GM20431 (cell line): ENCODE measurements at regions not wholly inside any gene's neighbourhood (a gene's known extent, or its start where the extent isn't known, plus 50 kb on each side); places are given as distances from the start of the nearest gene placed in this dataset.

Experiments
- in situ Hi-C: fragments of 300-500 bp; cut with MseI, MboI; formaldehyde crosslinking; loops from one replicate; pipeline ENCODE4 v1.15.0; 2020; ENCODE audit warnings: low sequenced_read_pairs; ENCODE audit not compliant: unreplicated experiment

DNA sequence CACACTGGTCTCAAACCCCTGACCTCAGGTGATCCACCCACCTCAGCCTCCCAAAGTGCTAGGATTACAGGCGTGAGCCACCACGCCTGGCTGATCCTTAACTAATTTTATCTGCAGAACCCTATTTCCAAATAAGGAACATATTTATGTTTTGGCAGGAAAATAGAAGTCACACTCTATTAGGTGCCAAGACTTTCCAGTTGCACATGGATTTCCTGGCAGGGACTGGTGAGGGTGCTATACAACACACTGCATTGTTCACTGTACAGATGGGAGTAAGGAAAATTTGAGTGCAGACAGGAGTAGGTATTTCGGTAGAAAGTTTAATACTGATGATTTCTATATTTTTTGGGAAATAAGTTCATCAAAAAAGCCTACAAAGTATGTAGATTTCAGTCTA, 605.3 kb upstream of the B3GALT2 start:
- in situ Hi-C loops = no loop called here

DNA sequence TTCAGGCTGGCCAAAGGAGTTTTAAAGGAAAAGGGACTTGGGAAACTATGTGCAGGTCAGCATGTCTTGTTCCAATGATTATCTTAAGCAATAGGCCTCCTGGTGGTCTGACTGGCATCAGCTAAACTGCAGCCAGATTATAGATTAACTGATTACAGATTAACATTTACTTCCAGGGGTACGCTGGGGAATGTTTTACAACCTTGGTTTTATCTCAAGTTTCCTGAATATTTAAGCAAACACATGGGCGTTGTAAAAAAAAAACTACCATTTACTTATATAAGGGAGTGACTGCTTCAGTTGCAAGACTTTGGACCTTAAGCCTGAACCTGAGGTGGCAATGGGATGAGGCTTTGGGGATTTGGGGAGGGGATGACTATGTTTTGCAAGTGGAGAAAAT, 600.6 kb upstream of the B3GALT2 start:
- in situ Hi-C loops = no loop called here

DNA sequence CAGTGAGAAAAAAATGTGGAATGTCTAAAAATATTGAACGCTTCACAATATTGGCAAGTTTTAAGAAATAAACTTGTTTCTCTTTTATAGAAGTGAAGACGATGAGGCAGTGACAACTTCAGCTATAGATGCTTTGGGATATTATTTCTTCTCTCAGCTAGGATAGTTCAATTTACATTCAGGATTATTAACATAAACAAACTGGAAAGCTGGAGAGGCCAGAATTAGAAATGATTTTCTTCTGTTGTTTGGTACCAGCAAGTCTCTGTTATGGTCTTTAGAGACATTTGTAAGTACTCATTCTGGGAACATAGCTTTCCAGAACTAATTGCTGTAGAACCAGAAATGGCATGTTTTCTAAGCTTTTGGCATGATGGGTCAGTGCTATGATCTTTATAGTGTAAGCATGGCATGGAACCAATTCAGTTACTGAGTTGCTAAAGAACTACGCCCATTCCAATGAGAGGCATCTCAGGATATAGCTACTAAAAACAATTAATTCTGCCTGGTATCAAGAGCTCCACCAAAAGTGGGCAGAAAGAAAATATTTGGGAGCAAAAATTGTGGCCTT, 599.5 kb upstream of the B3GALT2 start:
- in situ Hi-C loops = no loop called here

DNA sequence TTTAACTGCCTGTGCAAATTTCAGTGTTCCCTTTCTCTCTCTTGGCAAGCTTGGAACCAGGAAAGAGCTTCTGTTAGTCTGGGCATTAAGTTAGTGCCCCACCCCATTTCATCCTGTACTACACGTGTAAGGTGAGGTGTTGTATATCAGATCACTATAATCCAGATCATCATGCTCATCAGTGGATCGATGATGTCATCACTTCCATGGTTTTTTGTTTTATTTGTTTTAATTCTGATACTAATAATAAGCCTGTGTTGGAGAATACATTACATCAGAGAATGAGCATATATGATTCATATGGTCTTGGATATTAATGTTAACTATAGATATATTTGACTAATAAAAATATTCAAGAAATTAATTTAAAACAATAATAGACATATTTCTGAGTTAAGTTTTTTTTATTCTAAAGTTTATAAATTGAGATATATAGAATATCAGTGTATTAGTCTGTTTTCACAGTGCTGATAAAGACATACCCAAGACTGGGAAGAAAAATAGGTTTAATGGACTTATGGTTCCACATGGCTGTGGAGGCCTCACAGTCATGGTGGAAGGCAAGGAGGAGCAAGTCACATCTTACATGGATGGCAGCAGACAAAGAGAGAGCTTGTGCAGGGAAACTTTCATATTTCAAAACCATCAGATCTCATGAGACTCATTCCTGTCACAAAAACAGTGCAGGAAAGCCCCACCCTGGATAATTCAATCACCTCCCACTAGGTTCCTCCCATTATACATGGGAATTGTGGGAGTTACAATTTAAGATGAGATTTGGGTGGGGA, 588.3 kb upstream of the B3GALT2 start:
- in situ Hi-C loops = no loop called here

DNA sequence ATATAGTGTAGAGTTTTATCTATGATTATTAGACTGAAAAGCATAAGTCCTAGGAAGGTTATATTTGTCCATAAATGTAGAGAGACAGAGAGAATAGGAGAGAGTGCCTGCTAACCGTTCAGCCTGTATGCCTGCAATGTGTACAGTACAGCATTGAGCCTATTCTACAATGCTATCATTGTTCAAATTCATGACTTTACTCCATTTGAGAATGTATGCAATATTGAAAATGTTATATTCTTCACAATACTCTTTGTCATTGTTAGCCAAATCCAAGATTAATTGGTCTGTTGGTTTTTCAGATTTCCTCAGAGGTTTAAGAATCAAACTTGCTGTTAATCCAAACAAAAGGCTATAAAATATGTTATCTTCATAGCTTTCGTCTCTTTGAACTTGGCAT, 585.2 kb upstream of the B3GALT2 start:
- in situ Hi-C loops = no loop called here

DNA sequence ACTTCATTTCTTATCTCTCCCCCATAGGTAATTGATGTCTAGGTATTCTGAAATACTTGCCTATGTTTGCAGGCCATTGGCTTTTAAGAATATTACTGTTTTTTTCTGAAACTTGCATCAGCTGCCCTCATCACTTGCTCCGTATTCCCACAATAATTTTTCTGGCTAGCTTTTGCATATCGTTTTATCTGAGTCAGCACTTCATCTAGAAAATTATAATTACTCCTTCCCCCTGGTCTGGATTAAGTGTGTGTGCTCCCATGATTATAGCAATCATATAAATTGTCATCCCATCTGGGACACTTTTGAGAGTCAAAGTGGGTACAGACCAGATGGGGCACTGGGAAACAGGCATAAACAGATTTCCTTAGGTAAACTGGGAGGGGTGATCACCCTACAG, 583.2 kb upstream of the B3GALT2 start:
- in situ Hi-C loops = no loop called here

GRCh38 chr1:193767886-193768285, 581.5 kb upstream of the B3GALT2 start:
- in situ Hi-C loops = no loop called here

DNA sequence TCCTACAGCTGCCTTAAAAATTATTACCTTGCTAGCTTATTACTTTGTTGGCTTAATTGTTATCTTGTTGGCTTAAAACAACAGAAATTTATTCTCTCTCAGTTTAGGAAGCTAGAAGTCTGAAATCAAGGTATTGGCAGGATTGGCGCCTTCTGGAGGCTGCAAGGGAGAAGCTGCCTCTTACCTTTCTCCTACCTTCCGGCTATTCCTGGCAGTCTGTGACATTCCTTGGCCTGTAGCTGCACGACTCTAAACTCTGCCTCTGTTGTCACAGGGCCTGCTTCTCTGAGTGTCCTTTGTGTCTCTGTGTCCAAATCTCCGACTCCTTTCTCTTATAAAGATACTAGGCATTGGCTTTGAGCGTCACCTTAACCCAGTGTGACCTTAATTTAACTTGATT, 579.9 kb upstream of the B3GALT2 start:
- in situ Hi-C loops = no loop called here

GRCh38 chr1:193763266-193763665, 576.9 kb upstream of the B3GALT2 start:
- in situ Hi-C loops = no loop called here

DNA sequence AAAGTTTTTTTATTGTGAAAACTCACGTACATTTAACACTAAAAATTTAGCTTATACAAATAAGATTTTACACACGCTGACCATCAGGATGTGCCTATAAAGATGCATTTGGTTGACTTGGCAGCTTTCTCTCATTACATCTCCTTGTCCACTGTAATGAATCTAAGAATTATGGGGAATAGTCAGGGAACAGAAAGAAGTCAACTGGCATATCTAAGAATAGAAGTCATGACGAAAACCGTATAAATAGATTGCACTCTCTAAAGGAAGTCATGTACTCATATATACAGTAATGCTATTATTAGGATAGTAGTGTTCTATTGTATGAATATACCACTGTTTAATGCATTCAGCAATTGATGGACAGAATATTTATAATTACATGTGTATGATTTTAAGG, 575.8 kb upstream of the B3GALT2 start:
- in situ Hi-C loops = no loop called here

- in situ Hi-C loops = no loop called here
These were observed 569.0 kb upstream of the B3GALT2 start for GRCh38 chr1:193755441-193755840.

DNA sequence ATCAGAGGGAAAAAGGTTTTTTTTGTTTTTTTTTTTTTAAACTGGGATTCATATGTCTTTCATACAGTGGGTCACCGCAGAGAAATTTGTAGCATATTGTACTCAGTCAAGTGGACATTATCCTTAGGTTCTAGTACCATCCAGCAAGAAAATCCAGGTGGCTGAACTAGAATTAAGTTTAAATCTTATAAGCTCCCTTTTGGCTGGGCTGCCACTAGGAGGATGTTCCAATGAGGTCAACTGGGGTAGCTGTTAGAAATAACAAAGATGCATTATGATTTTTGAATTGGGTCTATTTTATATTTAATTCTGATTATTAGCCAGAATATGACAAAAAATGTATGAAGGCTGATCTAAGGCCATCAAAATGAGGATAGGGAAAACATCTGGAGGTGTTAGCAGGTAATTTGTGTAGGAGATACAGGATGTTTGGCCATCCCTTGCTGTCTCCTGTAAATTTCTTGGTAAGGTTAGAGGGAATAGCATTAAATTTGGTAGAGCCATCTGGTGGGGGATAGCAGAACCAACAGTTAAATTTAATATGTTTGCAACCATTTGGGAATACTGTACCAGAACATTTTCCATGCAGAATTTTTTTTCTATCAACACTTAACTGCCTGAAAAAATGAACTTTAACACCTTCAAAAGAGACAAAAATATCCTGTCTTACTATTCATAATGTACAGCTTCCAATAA, 568.5 kb upstream of the B3GALT2 start:
- in situ Hi-C loops = no loop called here

GRCh38 chr1:193754151-193754550, 567.7 kb upstream of the B3GALT2 start:
- in situ Hi-C loops = no loop called here

DNA sequence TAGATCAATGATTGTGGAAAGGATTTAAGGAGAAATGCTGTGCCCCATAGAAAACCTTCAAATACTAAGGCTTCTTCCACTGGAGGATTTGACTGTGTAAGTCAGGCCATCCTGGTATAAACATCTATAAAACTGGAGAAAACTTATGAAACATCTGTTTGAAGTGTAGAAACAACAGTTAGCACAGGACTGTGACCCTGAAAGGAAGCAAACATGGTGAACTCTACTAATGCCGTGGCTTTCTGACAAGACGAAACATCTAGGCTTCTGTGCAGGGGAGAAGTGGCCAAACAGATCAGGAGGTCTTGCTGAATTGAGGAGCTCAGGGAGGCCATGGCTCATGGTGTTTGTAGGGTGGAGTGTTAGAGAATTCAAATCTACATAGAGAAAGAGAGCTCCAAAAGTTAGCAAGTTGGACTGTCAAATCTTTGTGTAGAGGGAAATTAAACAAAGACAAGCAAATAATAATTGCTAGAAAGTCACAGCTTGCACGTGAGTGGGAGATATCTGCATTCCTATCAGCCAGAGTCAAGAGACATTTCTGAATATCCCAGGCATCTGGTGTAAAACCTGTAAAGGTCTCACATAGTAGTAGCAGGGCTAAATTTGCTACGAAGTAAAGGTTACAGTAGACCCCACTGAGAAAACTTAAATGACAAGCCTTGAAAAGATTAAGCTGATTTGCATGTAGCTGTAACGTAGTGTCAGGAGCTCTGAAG, 566.8 kb upstream of the B3GALT2 start:
- in situ Hi-C loops = no loop called here

DNA sequence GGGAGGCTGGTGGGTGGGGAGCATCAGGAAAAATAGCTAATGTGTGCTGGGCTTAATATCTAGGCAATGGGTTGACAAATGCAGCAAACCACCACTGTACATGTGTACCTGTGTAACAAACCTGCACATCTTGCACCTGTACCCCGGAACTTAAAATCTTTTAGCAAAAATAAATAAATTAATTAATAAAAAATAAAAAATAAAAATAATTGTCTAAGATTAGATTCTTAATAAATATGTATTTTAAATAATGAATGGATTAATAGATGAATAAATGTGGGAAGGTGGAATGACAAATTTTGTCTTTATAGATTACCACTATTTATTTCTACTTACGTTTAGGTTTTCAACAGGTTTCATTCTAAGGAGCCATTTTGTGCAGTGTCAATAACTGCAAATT, 563.5 kb upstream of the B3GALT2 start:
- in situ Hi-C loops = no loop called here

GRCh38 chr1:193747579-193747978, 561.2 kb upstream of the B3GALT2 start:
- in situ Hi-C loops = no loop called here

DNA sequence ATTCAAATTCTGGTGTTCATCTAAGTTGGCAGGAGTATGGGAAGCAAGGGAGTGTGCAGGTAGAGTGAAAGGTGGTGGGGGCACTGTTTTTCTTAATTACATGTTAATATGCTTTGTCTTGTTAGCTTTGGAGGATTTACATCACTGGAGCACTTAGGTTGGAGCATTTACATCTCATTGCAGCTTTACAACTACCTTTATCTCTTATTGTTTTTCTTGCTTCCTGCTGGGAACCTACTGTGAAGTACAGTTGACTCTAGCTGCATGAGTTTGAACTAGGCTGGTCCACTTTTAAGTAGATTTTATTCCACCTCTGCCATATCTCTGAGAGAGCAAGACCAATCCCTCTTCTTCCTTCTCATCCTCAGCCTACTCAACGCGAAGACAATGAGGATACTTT, 554.8 kb upstream of the B3GALT2 start:
- in situ Hi-C loops = no loop called here

DNA sequence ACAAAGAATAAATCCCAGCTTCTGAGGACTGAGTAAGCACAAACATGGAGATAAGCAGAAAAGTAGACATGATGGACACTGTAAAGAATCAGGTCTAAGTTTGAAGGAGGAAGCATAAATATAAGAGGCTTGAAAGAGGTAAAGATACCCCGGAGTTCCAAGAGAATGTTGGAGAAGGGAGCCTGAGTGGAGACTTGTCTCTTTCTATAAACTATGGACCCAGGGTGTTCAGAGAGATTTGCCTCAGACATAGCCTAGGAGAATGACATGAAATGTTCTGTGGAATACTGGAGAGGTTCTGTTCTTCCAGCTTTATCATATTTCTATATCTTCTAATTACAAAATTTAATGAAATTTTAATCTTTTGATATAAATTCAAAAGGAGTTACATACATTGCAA, 554.3 kb upstream of the B3GALT2 start:
- in situ Hi-C loops = no loop called here

GRCh38 chr1:193736507-193736906, 550.1 kb upstream of the B3GALT2 start:
- in situ Hi-C loops = no loop called here

GRCh38 chr1:193733674-193734073, 547.3 kb upstream of the B3GALT2 start:
- in situ Hi-C loops = no loop called here

DNA sequence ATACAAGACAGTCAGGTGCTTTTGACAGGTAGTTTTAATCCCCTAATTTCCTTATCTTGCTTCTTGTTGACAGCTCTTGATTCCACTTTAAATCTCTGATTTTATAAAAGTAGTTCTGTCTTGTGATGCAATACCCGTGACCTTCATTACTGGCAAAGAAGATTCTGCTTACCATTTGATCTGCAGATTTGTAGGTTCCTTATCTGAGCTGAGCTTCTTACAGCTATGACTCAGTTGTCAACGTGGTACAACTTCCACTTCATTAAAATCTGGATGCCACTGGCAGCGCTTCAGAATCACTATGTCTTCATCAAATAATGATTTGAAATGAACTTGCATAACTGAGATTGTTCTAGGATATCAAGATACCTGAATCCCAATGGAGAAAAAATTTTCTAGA, 543.6 kb upstream of the B3GALT2 start:
- in situ Hi-C loops = no loop called here
